HG03025 (cell line): ENCODE measurements at regions not wholly inside any gene's neighbourhood (a gene's known extent, or its start where the extent isn't known, plus 50 kb on each side); places are given as distances from the start of the nearest gene placed in this dataset.

Experiments
- ATAC-seq: cut with Tn5 transposase; IDR thresholded peaks from one replicate; pipeline ENCODE4 v1.9.1; 2021; ENCODE audit warnings: mild to moderate bottlenecking, moderate library complexity; ENCODE audit not compliant: unreplicated experiment, low FRiP score

- ATAC-seq, result no peak
These were observed 81.9 kb upstream of the CCDC28A start for GRCh38 chr6:138691595-138692057.

DNA sequence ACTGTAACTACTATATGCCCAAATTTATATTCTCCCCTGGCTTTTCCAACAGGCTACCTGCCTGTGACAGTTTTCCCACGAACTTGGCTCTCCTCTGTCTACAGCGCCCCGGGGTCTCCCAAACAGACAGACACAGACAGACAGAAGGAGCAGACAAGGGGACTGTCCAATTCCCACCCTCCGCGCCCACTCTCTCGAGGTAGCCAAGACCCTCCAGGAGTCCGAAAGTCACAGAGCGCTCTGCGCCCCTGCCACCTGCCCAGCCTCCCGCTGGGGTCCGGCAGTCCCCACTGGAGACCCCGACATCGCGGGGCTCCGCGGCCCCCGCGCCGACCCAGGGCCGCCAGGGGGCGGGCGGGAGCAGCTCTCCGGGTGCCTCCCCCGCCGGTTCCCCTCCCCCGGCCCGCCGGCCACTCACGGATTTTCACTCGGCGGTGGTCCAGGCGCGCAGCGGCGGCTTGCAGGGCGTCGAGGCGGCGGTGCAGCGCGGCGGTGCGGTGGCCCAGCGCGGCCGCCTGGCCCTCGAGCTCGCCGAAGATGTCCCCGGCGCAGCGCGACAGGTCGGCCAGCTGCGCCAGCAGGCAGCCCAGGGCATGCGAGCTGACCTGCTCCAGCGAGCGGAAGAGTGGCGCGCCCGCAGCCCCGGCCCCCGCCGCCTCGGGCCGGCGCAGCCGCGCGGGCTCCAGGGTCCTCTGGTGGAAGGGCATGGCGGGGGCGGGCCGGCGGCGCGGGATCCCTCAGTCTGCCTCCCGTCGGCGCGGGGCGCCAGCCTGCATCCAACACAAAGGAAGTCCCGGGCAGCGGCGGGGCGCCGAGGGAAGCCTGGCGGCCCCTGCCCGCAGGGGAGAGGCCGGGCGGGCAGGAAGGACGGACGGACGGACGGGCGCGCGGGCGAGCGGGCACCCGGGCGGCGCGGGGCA is 81.3 kb upstream of the CCDC28A start:
- ATAC-seq, result peak; percentile 55

GRCh38 chr6:138692978-138693909 is 80.3 kb upstream of the CCDC28A start:
- ATAC-seq, result peak; percentile 54

DNA sequence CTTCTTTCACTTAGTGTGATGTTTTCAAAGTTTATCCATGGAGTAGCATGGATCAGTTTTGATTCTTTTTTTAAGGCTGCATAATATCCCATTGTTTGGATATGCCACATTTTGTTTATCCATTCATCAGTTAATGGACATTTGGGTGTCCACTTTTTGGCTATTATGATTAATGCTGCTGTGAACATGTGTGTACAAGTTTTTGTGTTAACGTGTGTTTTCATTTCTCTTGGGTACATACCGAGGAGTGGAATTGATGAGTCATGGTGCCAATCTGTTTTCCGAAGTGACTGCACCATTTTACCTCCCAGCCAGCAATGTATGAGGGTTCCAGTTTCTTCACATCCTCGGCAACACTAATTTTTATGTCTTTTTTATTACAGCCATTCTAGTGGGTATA is 78.4 kb upstream of the CCDC28A start:
- ATAC-seq, result no peak

GRCh38 chr6:138714493-138714892 is 59.1 kb upstream of the CCDC28A start:
- ATAC-seq, result no peak

DNA sequence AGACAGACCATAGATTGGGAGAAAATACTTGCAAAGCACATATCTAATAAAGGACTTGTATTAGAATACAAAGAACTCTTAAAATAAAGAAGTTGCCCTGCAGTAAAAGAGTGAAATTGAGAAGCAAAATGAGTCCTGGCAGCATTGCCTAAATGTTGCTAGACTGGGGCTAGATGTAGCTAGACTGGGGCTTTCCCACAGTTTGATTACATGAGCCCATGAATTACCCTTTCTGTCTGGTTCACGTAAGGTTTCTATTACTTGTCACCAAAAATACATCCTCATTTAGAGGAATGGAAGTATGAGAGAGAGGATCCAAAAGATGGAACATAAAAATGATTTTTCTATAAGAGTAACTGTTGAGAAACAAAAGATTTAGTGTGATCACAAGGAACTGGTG is 57.6 kb upstream of the CCDC28A start:
- ATAC-seq, result no peak

- no peak for ATAC-seq
These were observed 56.5 kb upstream of the CCDC28A start for GRCh38 chr6:138716971-138717665.

GRCh38 chr6:138719011-138719635 is 54.4 kb upstream of the CCDC28A start:
- ATAC-seq, result no peak

DNA sequence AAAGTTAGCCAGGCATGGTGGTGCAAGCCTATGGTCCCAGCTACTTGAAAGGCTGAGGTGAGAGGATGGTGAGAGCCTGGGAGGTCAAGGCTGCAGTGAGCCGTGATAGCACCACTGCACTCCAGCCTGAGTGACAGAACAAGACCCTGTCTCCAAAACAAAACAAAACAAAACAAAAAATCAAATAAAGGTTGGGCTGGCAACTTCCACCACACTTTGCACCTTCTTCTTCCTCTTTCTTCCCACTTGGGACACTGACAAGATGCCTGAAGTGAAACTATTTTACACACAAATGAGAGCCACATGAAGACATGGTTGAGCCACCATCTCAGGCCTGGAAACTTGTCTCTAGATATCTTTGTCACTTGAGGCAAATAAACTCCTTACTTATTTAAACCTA is 53.8 kb upstream of the CCDC28A start:
- ATAC-seq, result no peak

- no peak for ATAC-seq
These were observed 50.9 kb upstream of the CCDC28A start for GRCh38 chr6:138722425-138723371.
